Left colon (tissue), 2 donors: ENCODE measurements at regions not wholly inside any gene's neighbourhood (a gene's known extent, or its start where the extent isn't known, plus 50 kb on each side); places are given as distances from the start of the nearest gene placed in this dataset.

Experiments used
- ATAC-seq: fragments of 200-7000 bp; cut with Tn5 transposase; one replicate; pipeline ENCODE4 v1.9.1; 2020; ENCODE audit warnings: mild to moderate bottlenecking, moderate library complexity
- DNase-seq, 2 donors: peaks; one replicate each; pipeline ENCODE4 v3.0.0-alpha.2; 2020
- intact Hi-C, 2 donors: fragments of 100-400 bp; cut with DNase I in 1 of 2; cut with micrococcal nuclease in 1 of 2; formaldehyde crosslinking; loops; one replicate each; pipeline versions ENCODE4 v1.11.2 to v1.14.0; 2022; cut with DNase I, micrococcal nuclease
- donor health status: DM: no; HTN: no; CAD: no.
- donor health status: DM: yes; HTN: yes; CAD: no.

- ATAC-seq (peak; percentile 60), DNase-seq (no peak)
- intact Hi-C loops = no loop called here
Observed at GRCh38 chr22:22343581-22344296, 99.2 kb downstream of the VPREB1 start.

GRCh38 chr22:22344430-22344829 lies 99.8 kb downstream of the VPREB1 start:
- DNase-seq (no peak), ATAC-seq (no peak)
- intact Hi-C loops = no loop called here

DNA sequence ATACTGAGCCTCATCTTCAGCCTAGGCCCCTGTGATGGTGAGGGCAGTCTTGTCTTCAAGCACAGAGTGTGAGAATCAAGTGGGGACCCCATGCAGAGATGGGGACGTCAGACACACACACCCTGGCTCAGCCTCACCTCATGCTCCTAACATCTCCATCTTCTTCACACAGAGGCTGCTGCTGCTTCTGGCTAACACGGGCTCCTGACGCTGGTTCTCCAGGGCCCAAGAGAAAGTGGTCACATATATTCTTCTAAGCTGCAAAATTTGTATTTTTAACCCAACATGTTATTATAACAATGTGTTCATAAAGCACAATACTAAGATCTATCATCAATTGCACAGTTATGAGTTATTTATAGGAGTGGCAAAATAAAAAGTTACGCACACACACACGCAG lies 101.2 kb downstream of the VPREB1 start:
- no peak for DNase-seq
- intact Hi-C loops = no loop called here
- no peak for ATAC-seq

DNA sequence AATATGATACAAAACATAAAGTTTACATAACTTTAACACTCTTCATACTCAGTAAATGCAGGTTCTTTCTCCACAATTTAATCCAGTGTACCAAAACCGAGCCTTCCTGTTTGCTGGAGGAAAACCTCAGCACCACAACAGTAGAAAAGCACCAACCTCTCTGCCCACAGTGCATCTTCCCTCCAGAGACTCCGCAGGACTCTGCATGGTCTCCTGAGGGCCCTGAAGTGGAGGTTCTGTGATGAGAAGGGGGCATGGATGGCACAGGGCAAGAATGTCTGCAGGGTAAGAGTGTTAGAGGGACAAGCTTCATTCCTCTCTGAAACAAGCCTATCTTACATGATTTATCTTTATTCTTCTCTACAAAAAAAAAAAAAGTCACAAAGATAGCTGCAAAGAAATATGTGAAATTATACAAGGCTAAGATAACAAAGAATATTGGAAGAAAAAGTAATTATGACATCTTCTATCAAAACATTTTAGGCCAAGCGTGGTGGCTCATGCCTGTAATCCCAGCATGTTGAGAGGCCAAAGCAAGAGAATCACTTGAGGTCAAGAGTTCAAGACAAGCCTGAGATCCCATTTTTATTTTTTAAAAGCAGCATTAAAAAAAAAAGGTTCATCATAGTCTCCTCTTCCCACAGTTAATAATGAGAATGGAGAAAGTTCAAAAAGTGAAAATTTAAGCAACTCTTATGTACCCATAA lies 102.0 kb downstream of the VPREB1 start:
- DNase-seq (no peak), ATAC-seq (no peak)
- intact Hi-C loops = no loop called here

- intact Hi-C loops = no loop called here
- DNase-seq = no peak
- peak; percentile 54 for ATAC-seq
Observed at GRCh38 chr22:22348127-22348814, 103.7 kb downstream of the VPREB1 start.

DNA sequence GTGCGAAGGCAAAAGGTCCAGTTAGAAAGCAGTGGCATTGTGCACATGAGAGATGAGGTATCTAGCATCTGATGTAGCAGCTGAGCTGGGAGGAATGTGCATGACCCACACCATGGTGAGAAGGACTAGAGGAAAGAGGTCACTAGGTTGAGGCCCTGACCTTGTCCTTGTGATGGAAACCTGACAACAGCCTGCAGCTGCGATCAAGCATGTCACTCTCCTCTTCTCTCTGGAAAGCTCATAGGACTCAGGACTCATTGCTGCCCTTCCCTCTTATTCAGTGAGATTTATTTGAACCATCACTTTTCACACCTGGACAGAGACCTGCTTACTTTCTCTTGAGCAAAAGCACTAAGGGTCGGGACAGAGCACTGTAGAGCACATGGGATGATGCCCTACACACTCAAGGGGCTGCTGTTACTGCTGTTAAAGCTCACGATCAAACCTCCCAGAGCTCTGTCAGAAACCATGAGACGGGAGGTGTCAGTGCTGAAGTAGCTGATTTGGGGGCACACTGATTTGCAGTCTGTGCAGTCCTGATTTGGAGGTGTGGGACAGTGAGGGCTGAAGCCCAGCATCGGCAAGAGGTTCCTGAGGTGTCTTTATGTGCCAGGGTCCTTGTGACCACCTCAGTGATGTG lies 104.3 kb downstream of the VPREB1 start:
- ATAC-seq (no peak), DNase-seq (no peak)
- intact Hi-C loops = no loop called here

DNA sequence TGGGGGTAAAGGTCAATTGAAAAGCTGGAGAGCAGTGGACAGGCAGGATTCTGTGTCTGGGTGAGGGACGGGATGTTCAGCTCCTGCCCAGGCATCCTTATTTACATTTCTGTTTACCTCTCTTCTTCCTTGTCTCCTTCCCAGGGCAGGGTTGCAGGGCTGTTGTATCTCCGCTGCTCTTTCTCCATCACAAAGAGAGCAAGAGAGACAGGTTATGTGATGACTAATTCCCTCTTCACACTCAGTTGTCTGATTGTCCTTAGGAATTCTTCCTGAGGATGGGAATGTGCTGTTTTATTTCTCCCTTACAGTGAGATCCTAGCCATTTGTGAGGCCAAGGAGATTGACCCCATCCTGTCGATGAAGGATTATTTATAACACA lies 104.9 kb downstream of the VPREB1 start:
- DNase-seq = no peak
- ATAC-seq = no peak
- intact Hi-C loops = no loop called here

- no peak for DNase-seq
- ATAC-seq = no peak
- intact Hi-C loops = no loop called here
Observed at GRCh38 chr22:22351366-22351765, 106.8 kb downstream of the VPREB1 start.

GRCh38 chr22:22352371-22352999 lies 107.9 kb downstream of the VPREB1 start:
- intact Hi-C loops = no loop called here
- ATAC-seq = no peak
- no peak for DNase-seq

GRCh38 chr22:22355096-22355834 lies 110.7 kb downstream of the VPREB1 start:
- no peak for DNase-seq
- ATAC-seq = no peak
- intact Hi-C loops = no loop called here

DNA sequence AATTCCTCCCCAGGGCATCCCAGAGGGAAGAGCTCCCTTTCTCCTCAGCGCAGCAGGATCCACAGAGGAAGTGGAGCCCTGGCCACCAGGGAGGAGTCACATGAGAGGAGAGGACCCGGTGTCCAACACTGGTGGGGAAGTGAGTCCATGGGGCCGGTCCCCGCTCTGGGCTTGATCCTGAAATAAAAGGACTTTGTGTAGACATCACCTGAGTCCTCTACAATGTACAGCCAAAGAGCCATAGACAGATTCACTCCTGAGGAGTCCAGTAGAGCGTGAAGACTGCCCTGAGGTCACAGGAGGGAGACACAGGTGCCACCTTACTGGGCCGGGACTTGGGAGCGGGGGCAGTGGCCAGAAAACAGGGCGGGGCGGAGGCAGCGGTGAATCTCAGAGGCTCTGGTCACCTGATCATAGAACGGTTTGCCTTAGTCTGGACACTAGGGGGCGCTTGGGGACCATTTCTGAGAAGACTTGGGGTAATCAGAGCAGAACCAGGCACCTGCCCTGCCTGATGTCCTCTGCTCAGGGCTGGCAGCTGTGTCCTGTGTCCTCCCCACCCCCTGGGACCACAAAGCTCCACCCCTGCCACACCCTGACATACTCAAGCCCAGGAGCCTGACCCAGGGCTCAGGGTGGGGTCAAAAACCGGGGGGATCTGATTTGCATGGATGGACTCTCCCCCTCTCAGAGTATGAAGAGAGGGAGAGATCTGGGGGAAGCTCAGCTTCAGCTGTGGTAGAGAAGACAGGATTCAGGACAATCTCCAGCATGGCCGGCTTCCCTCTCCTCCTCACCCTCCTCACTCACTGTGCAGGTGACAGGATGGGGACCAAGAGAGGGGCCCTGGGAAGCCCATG lies 112.7 kb downstream of the VPREB1 start:
- ATAC-seq (peak; percentile 97), DNase-seq (peak; percentile 77 to 83)
- intact Hi-C loops = no loop called here

- ATAC-seq = no peak
- no peak for DNase-seq
- intact Hi-C loops = no loop called here
Observed at GRCh38 chr22:22358152-22358551, 113.6 kb downstream of the VPREB1 start.

GRCh38 chr22:22358686-22359085 lies 114.1 kb downstream of the VPREB1 start:
- no peak for ATAC-seq
- intact Hi-C loops = no loop called here
- no peak for DNase-seq

GRCh38 chr22:22359465-22359864 lies 114.9 kb downstream of the VPREB1 start:
- intact Hi-C loops = no loop called here
- ATAC-seq = no peak
- no peak for DNase-seq

DNA sequence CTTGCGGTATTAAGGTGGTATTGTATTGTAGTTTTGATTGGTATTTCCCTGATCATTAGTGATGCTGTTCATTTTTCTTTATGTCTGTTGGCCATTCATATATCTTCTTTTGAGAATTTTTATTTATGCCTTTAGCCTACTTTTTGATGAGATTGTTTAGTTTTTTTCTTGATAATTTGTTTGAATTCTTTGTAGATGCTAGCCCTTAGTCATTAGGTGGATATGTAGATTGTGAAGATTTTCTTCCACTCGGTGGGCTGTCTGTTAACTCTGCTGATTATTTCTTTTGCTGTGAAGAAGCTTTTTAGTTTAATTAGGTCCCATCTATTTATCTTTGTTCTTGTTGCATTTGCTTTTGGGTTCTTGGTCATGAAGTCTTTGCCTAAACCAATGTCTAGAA lies 115.4 kb downstream of the VPREB1 start:
- intact Hi-C loops = no loop called here
- DNase-seq (no peak), ATAC-seq (no peak)

DNA sequence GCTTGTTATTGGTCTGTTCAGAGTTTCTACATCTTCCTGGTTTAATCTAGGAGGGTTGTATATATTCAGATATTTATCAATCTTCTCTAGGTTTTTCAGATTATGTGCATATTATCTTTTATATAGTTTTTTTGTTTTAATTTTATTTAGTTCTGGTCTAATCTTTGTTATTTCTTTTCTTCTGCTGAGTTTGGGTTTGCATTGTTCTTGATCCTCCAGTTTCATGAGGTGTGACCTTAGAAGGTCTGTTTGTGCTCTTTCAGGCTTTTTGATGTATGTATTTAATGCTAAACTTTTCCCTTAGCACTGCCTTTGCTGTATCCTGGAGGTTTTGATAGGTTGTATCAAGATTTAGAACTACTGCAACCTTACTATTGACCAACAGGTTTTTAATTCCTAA lies 117.7 kb downstream of the VPREB1 start:
- intact Hi-C loops = no loop called here
- ATAC-seq = no peak
- DNase-seq = no peak

DNA sequence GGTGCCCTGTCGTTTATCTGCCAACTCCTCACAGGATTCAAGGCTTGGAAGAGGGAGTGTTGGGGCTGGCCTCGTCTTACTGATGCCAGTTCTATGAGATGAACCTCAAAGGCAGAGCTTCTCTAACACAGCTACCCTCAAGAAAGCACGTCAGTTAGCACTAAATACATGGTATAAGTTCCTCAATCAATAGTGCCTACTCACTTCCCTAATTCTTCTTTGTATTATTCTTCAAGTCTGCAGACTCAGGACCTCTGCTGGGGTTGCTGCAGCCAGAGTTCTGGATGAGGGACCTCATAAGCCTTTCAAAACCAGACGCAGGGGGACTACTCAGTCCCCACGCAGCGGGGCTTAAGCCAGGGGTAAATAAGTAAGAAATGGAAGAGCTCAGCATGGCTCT lies 118.3 kb downstream of the VPREB1 start:
- ATAC-seq (no peak), DNase-seq (no peak)
- intact Hi-C loops = no loop called here

GRCh38 chr22:22364207-22364606 lies 119.6 kb downstream of the VPREB1 start:
- intact Hi-C loops = no loop called here
- no peak for DNase-seq
- no peak for ATAC-seq
